ENCODE measurements at regions not wholly inside any gene's neighbourhood (a gene's known extent, or its start where the extent isn't known, plus 50 kb on each side); places are given as distances from the start of the nearest gene placed in this dataset.

GRCh38 chr19:30096596-30097370 is 154.7 kb downstream of the URI1 start:
- TF ChIP-seq CTCF (IDR thresholded peaks at IDR 0.05): no peak
- TF ChIP-seq POLR2A (IDR thresholded peaks at IDR 0.05): no peak
- no peak for TF ChIP-seq EP300 (IDR thresholded peaks at IDR 0.05)
- TF ChIP-seq POLR2AphosphoS5 (IDR thresholded peaks at IDR 0.05): no peak

Data from upper lobe of left lung (tissue), 4 donors.